VCaP (cell line): ENCODE measurements at regions not wholly inside any gene's neighbourhood (a gene's known extent, or its start where the extent isn't known, plus 50 kb on each side); places are given as distances from the start of the nearest gene placed in this dataset.

Experiments
- H3K27ac ChIP-seq: fragments of 450-650 bp; 2 replicates; pipeline ENCODE4 v1.5.1; 2017
- TF ChIP-seq, protein P1 (sequence below): fragments of 450-650 bp; conservative IDR thresholded peaks from 2 replicates; pipeline ENCODE4 v1.5.1; 2017; ENCODE audit warnings: mild to moderate bottlenecking, moderate library complexity

GRCh38 chr5:158256096-158256495 is 397.2 kb upstream of the CLINT1 start:
- no peak overlapping the region for H3K27ac ChIP-seq
- TF ChIP-seq, protein P1, sequence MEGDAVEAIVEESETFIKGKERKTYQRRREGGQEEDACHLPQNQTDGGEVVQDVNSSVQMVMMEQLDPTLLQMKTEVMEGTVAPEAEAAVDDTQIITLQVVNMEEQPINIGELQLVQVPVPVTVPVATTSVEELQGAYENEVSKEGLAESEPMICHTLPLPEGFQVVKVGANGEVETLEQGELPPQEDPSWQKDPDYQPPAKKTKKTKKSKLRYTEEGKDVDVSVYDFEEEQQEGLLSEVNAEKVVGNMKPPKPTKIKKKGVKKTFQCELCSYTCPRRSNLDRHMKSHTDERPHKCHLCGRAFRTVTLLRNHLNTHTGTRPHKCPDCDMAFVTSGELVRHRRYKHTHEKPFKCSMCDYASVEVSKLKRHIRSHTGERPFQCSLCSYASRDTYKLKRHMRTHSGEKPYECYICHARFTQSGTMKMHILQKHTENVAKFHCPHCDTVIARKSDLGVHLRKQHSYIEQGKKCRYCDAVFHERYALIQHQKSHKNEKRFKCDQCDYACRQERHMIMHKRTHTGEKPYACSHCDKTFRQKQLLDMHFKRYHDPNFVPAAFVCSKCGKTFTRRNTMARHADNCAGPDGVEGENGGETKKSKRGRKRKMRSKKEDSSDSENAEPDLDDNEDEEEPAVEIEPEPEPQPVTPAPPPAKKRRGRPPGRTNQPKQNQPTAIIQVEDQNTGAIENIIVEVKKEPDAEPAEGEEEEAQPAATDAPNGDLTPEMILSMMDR: no peak

GRCh38 chr5:158255609-158256008 is 396.7 kb upstream of the CLINT1 start:
- H3K27ac ChIP-seq: no peak overlapping the region
- TF ChIP-seq, protein P1: no peak

GRCh38 chr5:158246661-158247060 is 387.7 kb upstream of the CLINT1 start:
- H3K27ac ChIP-seq: no peak overlapping the region
- TF ChIP-seq, protein P1: no peak

GRCh38 chr5:158245513-158245912 is 386.6 kb upstream of the CLINT1 start:
- H3K27ac ChIP-seq: no peak overlapping the region
- TF ChIP-seq, protein P1: no peak

DNA sequence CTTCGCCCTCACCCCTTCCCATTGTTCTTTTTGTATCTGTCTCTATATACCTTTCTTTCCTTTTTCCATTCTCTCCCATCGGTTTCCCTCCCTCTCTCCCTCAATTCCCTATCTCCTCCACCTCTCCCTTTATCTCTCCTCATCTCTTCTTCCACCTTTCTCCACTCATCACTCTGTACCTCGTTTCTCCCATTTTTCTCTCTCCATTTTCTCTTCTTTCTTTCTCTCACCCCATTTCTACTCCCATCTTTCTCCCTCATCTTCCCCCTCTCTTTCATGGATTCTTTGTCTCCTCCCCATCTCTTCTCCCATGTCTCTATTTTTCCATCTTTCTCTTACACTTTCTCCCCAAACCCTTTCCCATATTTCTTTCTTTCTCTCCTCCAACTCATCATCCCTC is 385.9 kb upstream of the CLINT1 start:
- TF ChIP-seq, protein P1: no peak
- H3K27ac ChIP-seq: no peak overlapping the region

GRCh38 chr5:158236511-158237335 is 377.8 kb upstream of the CLINT1 start:
- no peak overlapping the region for H3K27ac ChIP-seq
- TF ChIP-seq, protein P1: no peak

GRCh38 chr5:158235159-158235547 is 376.2 kb upstream of the CLINT1 start:
- TF ChIP-seq, protein P1: no peak
- H3K27ac ChIP-seq: no peak overlapping the region
